Parathyroid adenoma (tissue), 2 donors: ENCODE measurements at regions not wholly inside any gene's neighbourhood (a gene's known extent, or its start where the extent isn't known, plus 50 kb on each side); places are given as distances from the start of the nearest gene placed in this dataset.

Experiments used
- H2AFZ ChIP-seq: fragments of 300-600 bp; sonication (generic); one replicate; pipeline ENCODE4 v1.7.0; 2017; ENCODE audit warnings: antibody characterized with exemption, mild to moderate bottlenecking
- H3K27ac ChIP-seq: fragments of 300-600 bp; sonication (generic); one replicate; pipeline ENCODE4 v1.7.0; 2017
- H3K27me3 ChIP-seq: fragments of 300-600 bp; sonication (generic); one replicate; pipeline ENCODE4 v1.7.0; 2017; ENCODE audit warnings: low read length; ENCODE audit not compliant: control insufficient read depth, insufficient read depth
- H3K36me3 ChIP-seq: fragments of 300-600 bp; sonication (generic); one replicate; pipeline ENCODE4 v1.7.0; 2017; ENCODE audit warnings: low read length; ENCODE audit not compliant: control insufficient read depth, insufficient read depth
- H3K4me1 ChIP-seq: fragments of 300-600 bp; sonication (generic); one replicate; pipeline ENCODE4 v1.7.0; 2017; ENCODE audit warnings: control low read depth
- H3K4me2 ChIP-seq: fragments of 300-600 bp; sonication (generic); one replicate; pipeline ENCODE4 v1.7.0; 2017; ENCODE audit warnings: low read length
- H3K4me3 ChIP-seq: fragments of 300-600 bp; sonication (generic); one replicate; pipeline ENCODE4 v1.7.0; 2017; ENCODE audit warnings: low read depth, low read length
- H3K79me2 ChIP-seq: fragments of 300-600 bp; sonication (generic); one replicate; pipeline ENCODE4 v1.7.0; 2017; ENCODE audit warnings: control low read depth
- H3K9ac ChIP-seq: fragments of 300-600 bp; sonication (generic); one replicate; pipeline ENCODE4 v1.7.0; 2017; ENCODE audit warnings: mild to moderate bottlenecking
- H3K9me3 ChIP-seq: fragments of 300-600 bp; sonication (generic); one replicate; pipeline ENCODE4 v1.7.0; 2017; ENCODE audit warnings: low read length; ENCODE audit not compliant: control insufficient read depth
- TF ChIP-seq, protein P1 (sequence below): fragments of 300-600 bp; sonication (generic); IDR thresholded peaks from one replicate; pipeline ENCODE4 v1.7.0; 2017; ENCODE audit warnings: antibody characterized with exemption, mild to moderate bottlenecking
- donor health status: primary hyperparathyroidism.

DNA sequence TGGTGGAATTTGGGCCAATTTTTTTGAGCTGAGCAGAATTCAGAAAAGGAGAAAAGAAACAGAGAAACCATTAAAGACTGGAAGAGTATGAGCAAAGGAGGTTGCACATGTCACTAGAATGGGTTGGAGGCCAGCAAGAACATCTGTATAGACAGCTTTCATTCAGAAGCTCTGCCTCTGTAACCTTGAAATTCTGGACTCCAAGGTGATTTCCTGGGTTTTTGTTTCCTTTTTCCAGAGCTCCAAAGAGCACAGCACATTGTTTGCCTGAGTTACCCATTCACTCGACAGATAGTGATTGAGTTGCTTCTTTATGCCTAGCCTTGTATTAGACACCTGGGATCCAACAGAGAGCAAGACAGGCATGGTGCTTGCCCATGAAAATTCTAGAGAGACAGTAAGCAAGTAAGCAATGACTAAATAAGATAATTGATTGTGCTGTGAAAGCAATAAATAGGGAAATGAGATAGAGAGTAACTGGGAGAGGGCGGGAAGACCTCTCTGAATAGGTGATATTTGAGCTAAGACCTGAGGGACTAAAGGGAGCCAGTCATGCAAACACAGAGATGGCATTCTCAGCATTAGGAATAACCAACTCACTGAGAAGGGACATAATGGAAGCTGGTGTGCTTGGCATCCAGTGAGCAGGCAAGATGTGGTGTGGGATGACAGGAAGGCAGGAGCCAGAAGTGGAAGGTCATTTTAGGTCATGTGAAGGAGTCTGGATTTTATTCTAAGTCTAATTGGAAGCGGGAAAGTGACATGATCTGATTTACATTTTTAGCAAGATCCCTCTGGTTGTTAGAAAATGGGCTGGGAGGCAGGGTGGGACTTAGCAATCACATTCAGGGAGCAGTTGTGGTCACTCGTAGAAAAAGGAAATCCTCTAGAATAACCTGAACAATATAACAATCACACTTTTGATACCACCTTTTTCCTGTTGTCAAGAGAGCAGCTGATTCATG, 197.5 kb downstream of the HS3ST3A1 start:
- no peak overlapping the region for H3K4me2 ChIP-seq

DNA sequence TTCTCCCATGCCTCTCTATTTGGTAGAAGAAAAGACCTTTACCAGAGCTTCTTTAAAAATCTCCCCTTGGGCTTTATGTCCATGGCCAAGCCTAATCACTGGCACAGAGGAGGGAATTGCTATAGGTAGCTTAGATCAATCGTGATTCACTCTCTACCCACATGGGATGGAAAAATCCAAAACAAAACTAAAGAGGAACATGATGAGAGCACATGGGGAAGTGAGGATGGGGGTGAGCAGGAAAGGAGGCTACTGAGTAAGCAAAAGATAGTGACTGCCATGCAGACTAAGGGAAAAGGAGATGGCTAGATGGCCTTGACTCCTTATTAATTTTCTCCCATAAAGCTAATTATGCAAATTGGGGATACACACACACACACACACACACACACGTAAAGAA, 201.2 kb downstream of the HS3ST3A1 start:
- H3K4me3 ChIP-seq: no peak overlapping the region
- TF ChIP-seq, protein P1, sequence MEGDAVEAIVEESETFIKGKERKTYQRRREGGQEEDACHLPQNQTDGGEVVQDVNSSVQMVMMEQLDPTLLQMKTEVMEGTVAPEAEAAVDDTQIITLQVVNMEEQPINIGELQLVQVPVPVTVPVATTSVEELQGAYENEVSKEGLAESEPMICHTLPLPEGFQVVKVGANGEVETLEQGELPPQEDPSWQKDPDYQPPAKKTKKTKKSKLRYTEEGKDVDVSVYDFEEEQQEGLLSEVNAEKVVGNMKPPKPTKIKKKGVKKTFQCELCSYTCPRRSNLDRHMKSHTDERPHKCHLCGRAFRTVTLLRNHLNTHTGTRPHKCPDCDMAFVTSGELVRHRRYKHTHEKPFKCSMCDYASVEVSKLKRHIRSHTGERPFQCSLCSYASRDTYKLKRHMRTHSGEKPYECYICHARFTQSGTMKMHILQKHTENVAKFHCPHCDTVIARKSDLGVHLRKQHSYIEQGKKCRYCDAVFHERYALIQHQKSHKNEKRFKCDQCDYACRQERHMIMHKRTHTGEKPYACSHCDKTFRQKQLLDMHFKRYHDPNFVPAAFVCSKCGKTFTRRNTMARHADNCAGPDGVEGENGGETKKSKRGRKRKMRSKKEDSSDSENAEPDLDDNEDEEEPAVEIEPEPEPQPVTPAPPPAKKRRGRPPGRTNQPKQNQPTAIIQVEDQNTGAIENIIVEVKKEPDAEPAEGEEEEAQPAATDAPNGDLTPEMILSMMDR: no peak
- no peaks in the 10 kb centered on the region for H3K27me3 ChIP-seq
- H3K9me3 ChIP-seq: no peaks in the 10 kb centered on the region
- no peak overlapping the region for H3K4me2 ChIP-seq
- H2AFZ ChIP-seq: no peak overlapping the region
- H3K27ac ChIP-seq: no peak overlapping the region
- no peaks in the 10 kb centered on the region for H3K36me3 ChIP-seq
- no peak overlapping the region for H3K9ac ChIP-seq
- H3K79me2 ChIP-seq: no peaks in the 10 kb centered on the region
- no peaks in the 10 kb centered on the region for H3K4me1 ChIP-seq

More for the DNA sequence above, 197.5 kb downstream of the HS3ST3A1 start:
- no peak overlapping the region for H3K9ac ChIP-seq
- H3K9me3 ChIP-seq: no peaks in the 10 kb centered on the region
- H3K4me3 ChIP-seq: no peak overlapping the region
- no peaks in the 10 kb centered on the region for H3K79me2 ChIP-seq
- H3K27me3 ChIP-seq: no peaks in the 10 kb centered on the region
- TF ChIP-seq, protein P1: no peak
- no peaks in the 10 kb centered on the region for H3K36me3 ChIP-seq
- H3K27ac ChIP-seq: no peak overlapping the region
- H3K4me1 ChIP-seq: no peaks in the 10 kb centered on the region
- H2AFZ ChIP-seq: no peak overlapping the region

DNA sequence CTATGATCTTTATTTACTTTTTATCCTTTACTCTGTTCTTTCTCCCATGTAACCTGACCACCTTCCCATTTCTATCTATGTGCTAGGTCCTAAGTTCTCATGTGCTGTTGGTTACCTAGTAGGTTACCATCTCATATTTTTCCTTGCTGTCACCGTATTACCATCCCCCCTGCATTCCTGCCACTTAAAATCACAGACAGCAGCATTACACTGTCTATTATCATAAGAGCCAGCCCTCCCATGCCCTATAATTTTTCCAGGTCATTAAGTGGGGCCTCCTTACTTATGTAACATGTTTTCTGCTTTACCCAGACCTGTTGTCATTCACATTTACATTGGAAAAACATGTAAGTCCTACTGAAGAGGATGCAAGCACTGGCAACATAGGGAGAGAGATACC, 202.9 kb downstream of the HS3ST3A1 start:
- Histone ChIP-seq H3K9ac (no peak overlapping the region), H3K27ac (no peak overlapping the region), H2AFZ (no peak overlapping the region), H3K79me2 (no peaks in the 10 kb centered on the region), H3K4me3 (no peak overlapping the region), H3K4me2 (no peak overlapping the region), H3K4me1 (no peaks in the 10 kb centered on the region), H3K27me3 (no peaks in the 10 kb centered on the region), H3K9me3 (no peaks in the 10 kb centered on the region), H3K36me3 (no peaks in the 10 kb centered on the region)
- TF ChIP-seq, protein P1: no peak

DNA sequence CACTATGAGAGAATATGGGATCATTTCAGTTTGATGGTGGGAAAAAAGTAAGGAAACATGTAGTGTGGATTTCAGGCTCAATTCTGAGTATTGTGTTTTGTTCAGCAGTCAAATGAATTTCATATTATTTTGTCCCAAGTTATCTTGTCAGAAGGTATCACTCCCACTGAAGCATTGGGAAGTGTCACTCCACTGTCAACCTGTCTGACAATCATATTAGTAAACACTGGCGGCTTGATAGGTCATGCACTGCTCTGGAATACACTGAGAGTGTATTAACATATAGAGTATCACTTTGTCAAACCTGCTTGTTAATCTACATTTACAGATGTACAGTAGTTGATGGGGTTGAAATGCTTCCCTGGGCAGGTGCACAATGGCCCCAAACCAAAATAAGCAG, 203.6 kb downstream of the HS3ST3A1 start:
- Histone ChIP-seq H3K4me2 (no peak overlapping the region), H3K9me3 (no peaks in the 10 kb centered on the region), H3K36me3 (no peaks in the 10 kb centered on the region), H2AFZ (no peak overlapping the region), H3K4me1 (no peaks in the 10 kb centered on the region), H3K27me3 (no peaks in the 10 kb centered on the region), H3K79me2 (no peaks in the 10 kb centered on the region), H3K9ac (no peak overlapping the region), H3K4me3 (no peak overlapping the region), H3K27ac (no peak overlapping the region)
- TF ChIP-seq, protein P1: no peak
